WI38 (cell line): ENCODE measurements at regions not wholly inside any gene's neighbourhood (a gene's known extent, or its start where the extent isn't known, plus 50 kb on each side); places are given as distances from the start of the nearest gene placed in this dataset.

Experiments
- H3K4me3 ChIP-seq: 2 replicates; pipeline ENCODE4 v1.5.1; 2011; ENCODE audit warnings: low read depth, mild to moderate bottlenecking, control low read depth, low read length
- TF ChIP-seq, protein P1 (sequence below): IDR thresholded peaks from 2 replicates; pipeline ENCODE4 v1.5.1; 2012; ENCODE audit warnings: low read depth, mild to moderate bottlenecking, control low read depth, low read length

- TF ChIP-seq, protein P1, sequence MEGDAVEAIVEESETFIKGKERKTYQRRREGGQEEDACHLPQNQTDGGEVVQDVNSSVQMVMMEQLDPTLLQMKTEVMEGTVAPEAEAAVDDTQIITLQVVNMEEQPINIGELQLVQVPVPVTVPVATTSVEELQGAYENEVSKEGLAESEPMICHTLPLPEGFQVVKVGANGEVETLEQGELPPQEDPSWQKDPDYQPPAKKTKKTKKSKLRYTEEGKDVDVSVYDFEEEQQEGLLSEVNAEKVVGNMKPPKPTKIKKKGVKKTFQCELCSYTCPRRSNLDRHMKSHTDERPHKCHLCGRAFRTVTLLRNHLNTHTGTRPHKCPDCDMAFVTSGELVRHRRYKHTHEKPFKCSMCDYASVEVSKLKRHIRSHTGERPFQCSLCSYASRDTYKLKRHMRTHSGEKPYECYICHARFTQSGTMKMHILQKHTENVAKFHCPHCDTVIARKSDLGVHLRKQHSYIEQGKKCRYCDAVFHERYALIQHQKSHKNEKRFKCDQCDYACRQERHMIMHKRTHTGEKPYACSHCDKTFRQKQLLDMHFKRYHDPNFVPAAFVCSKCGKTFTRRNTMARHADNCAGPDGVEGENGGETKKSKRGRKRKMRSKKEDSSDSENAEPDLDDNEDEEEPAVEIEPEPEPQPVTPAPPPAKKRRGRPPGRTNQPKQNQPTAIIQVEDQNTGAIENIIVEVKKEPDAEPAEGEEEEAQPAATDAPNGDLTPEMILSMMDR, result no peak
- H3K4me3 ChIP-seq, result no peak overlapping the region
These were observed 130.9 kb upstream of the DEFB112 start for GRCh38 chr6:50180646-50181045.

DNA sequence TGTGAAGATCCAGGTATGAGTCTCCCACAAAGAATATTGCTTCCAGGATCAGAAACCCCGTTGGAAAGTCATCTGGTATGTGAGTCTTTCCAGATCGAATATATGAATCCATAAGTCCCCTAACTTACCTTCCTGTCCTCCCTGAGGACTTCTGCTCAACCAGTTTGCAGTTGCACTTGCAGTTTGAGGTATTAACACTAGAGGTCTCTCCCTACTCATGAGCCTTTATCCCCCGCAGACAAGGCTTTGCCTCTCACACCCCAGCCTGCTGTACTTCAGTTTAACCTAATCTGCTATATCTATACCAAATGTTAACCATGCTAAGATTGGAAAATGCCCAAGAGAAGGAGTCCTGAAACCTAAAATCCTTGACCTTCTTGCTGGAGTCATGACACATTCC is 135.3 kb upstream of the DEFB112 start:
- H3K4me3 ChIP-seq, result no peak overlapping the region
- TF ChIP-seq, protein P1, result no peak

DNA sequence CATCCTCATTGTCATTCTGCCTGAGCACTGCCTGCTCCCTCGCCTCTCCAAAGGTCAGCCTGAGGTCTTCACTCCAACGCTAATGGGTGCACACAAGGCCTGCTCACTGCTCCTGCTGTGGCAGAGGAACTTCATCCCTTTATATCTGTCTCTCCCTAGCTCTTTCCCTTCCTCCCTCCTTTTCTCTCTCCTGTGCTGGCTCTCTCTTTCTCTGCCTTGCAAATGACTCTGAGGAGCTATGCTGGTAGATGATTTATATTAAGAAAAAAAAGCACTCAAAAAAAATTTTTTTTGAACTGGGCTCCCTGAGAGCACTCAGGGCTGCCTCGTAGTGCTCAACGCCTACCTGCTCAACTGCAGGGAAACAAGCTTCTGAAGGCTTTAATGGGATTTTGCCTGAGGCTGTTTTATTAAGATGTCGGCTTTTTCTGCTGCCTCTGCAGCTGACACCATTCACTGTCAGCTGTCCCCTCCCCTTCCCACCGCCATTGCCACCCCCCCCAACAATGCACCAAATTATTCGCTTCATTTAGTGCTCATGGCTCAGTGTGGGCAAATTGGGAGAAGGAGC is 137.7 kb upstream of the DEFB112 start:
- H3K4me3 ChIP-seq, result no peak overlapping the region
- TF ChIP-seq, protein P1, result no peak

GRCh38 chr6:50198245-50198644 is 148.5 kb upstream of the DEFB112 start:
- TF ChIP-seq, protein P1, result no peak
- H3K4me3 ChIP-seq, result no peak overlapping the region

DNA sequence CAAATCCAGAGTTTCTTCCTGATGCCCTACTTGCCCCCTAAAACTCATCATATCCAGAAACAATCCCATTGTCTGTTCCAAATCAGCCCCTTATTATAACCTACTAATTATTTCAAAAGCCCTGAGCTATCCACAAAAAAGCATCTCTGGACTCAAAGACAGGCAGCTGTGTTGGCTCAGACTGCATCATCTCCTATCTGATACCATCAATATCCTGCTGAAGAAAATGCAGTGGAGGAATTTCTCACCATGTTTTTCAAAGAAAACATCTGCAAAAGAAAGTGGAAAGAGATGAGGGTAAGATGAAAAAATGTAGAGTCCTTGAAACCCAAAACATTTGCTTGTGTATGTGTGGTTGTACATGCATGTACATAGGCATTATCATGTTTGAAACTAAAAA is 153.0 kb upstream of the DEFB112 start:
- no peak overlapping the region for H3K4me3 ChIP-seq
- TF ChIP-seq, protein P1, result no peak

- H3K4me3 ChIP-seq, result no peak overlapping the region
- TF ChIP-seq, protein P1, result no peak
These were observed 161.9 kb upstream of the DEFB112 start for GRCh38 chr6:50211582-50211981.

GRCh38 chr6:50213146-50213545 is 163.4 kb upstream of the DEFB112 start:
- TF ChIP-seq, protein P1, result no peak
- H3K4me3 ChIP-seq, result no peak overlapping the region
